Dendritic cell treated with granulocyte-macrophage colony-stimulating factor and Interleukin-4, amounts not matched to agents 40 ng/mL and 50 ng/mL, for 4 days (primary cell): ENCODE measurements at regions not wholly inside any gene's neighbourhood (a gene's known extent, or its start where the extent isn't known, plus 50 kb on each side); places are given as distances from the start of the nearest gene placed in this dataset.
"Not testable (repeated sequence)": the region's sequence is repeated elsewhere in the genome, so short reads cannot be mapped to it uniquely, and the experiment has no call there.

Experiments
- H3K27ac Mint-ChIP-seq: one replicate; pipeline ENCODE4 v1.8.0; 2022; ENCODE audit warnings: mild to moderate bottlenecking, mixed read lengths
- H3K27me3 Mint-ChIP-seq: one replicate; pipeline ENCODE4 v1.8.0; 2022; ENCODE audit warnings: mild to moderate bottlenecking, mixed read lengths
- H3K36me3 Mint-ChIP-seq: one replicate; pipeline ENCODE4 v1.8.0; 2022; ENCODE audit warnings: low read depth, mixed read lengths
- H3K4me1 Mint-ChIP-seq: one replicate; pipeline ENCODE4 v1.8.0; 2022; ENCODE audit warnings: low read depth, mixed read lengths
- H3K4me3 Mint-ChIP-seq: one replicate; pipeline ENCODE4 v1.8.0; 2022; ENCODE audit warnings: mild to moderate bottlenecking, moderate library complexity, mixed read lengths
- H3K9me3 Mint-ChIP-seq: one replicate; pipeline ENCODE4 v1.8.0; 2022; ENCODE audit warnings: mixed read lengths
- intact Hi-C: fragments of 100-400 bp; cut with micrococcal nuclease; formaldehyde crosslinking; loops from one replicate; pipeline ENCODE4 v1.15.0; 2022

GRCh38 chr12:104906695-104907094 lies 51.4 kb downstream of the SLC41A2 start:
- intact Hi-C loops, result no loop called here
- no peaks in the 10 kb centered on the region for H3K27me3 Mint-ChIP-seq

DNA sequence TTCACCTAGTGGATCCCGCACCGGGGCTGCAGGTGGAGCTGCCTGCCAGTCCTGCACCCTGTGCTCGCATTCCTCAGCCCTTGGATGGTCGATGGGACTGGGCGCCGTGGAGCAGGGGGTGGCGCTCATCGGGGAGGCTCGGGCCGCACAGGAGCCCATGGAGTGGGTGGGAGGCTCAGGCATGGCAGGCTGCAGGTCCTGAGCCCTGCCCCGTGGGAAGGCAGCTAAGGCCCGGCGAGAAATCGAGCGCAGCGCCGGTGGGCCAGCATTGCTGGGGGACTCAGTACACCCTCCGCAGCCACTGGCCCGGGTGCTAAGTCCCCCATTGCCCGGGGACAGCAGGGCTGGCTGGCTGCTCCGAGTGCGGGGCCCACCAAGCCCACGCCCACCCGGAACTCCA lies 52.6 kb downstream of the SLC41A2 start:
- H3K27me3 Mint-ChIP-seq, intact Hi-C loops, H3K9me3 Mint-ChIP-seq, H3K4me1 Mint-ChIP-seq, H3K27ac Mint-ChIP-seq, H3K4me3 Mint-ChIP-seq: not testable (repeated sequence)
- peaks cover 39% of the 10 kb centered on the region for H3K36me3 Mint-ChIP-seq

More at GRCh38 chr12:104906695-104907094, 51.4 kb downstream of the SLC41A2 start:
- H3K36me3 Mint-ChIP-seq, result peaks cover 39% of the 10 kb centered on the region
- H3K4me1 Mint-ChIP-seq, result no peaks in the 10 kb centered on the region
- no peak overlapping the region for H3K4me3 Mint-ChIP-seq
- H3K9me3 Mint-ChIP-seq, result no peaks in the 10 kb centered on the region
- no peak overlapping the region for H3K27ac Mint-ChIP-seq

DNA sequence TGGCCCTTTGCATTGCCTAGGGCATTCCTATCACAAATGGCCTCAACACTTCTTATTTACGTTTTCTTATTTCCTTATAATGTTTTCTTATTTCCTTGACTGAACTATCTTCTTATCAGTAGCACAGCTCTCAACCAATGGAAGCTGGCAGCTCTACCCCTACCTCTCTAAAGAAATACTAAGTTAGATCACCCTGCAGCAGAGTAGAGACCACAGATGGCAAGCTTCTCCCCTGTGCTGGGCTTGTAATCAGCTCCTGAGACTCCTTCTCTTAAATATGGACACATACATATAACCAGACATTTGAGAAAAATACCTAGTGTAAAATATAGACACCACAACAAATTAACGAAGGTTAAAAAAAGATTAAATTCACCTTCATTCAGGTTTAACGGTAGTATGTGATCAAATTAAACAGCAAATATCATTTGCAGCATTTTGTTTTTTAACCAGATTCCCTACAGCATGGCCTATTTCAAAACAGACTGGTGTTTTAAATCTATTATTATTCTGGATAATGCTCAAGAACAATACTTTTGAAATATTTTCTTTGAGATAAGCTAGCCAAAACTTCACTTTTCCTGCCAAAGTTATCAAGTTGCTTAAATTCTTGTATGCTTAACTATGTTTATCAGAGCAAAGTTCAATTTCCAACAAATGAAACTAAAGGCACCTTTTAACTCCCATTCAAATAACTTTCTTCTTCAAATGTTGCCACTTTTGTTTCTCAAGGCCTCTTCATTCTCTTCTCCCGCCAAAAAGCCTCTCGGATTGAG lies 54.3 kb downstream of the SLC41A2 start:
- Mint-ChIP-seq H3K4me1 (no peaks in the 10 kb centered on the region), H3K27me3 (no peaks in the 10 kb centered on the region), H3K4me3 (no peak overlapping the region), H3K27ac (no peak overlapping the region), H3K36me3 (peaks cover 46% of the 10 kb centered on the region), H3K9me3 (no peaks in the 10 kb centered on the region)
- intact Hi-C loops, result no loop called here

- Mint-ChIP-seq H3K9me3 (no peaks in the 10 kb centered on the region), H3K27me3 (no peaks in the 10 kb centered on the region), H3K4me3 (no peak overlapping the region), H3K4me1 (no peaks in the 10 kb centered on the region), H3K27ac (no peak overlapping the region), H3K36me3 (peaks cover 44% of the 10 kb centered on the region)
- intact Hi-C loops, result no loop called here
These were observed 56.0 kb downstream of the SLC41A2 start for GRCh38 chr12:104902125-104902524.

- H3K4me1 Mint-ChIP-seq, result peaks cover 7% of the 10 kb centered on the region
- no peaks in the 10 kb centered on the region for H3K27me3 Mint-ChIP-seq
- intact Hi-C loops, result loop anchor here (10.0 kb wide), 1 partner anchor 148 kb away; no protein-coding TSS in a partner anchor
- no peaks in the 10 kb centered on the region for H3K9me3 Mint-ChIP-seq
- H3K4me3 Mint-ChIP-seq, result no peak overlapping the region
- H3K27ac Mint-ChIP-seq, result no peak overlapping the region
- H3K36me3 Mint-ChIP-seq, result peaks cover 13% of the 10 kb centered on the region
These were observed 61.4 kb downstream of the SLC41A2 start for GRCh38 chr12:104896710-104897109.

- no peak overlapping the region for H3K27ac Mint-ChIP-seq
- H3K9me3 Mint-ChIP-seq, result no peaks in the 10 kb centered on the region
- peaks cover 9% of the 10 kb centered on the region for H3K4me1 Mint-ChIP-seq
- H3K27me3 Mint-ChIP-seq, result no peaks in the 10 kb centered on the region
- intact Hi-C loops, result loop anchor here (10.0 kb wide), 1 partner anchor 149 kb away; no protein-coding TSS in a partner anchor
- peaks cover 13% of the 10 kb centered on the region for H3K36me3 Mint-ChIP-seq
- H3K4me3 Mint-ChIP-seq, result no peak overlapping the region
These were observed 61.9 kb downstream of the SLC41A2 start for GRCh38 chr12:104896146-104896545.

DNA sequence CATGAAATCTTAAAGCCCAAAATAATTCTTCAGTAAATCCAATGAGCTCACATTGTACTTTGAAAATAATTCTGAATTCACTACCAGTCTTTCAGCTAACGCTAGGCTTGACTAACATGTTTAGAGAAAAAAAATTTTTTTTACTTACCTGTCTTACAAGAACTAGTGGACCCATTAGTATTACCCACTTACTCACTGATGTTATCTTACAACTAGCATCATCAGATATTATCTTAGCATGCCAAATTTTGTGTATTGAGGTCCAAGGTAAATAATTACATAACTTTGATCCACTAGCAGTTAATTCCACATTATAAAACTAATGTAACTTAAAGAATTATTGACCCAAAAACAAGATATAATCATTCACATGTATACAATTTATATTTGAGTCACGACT lies 62.7 kb downstream of the SLC41A2 start:
- intact Hi-C loops, result loop anchor here (10.0 kb wide), 1 partner anchor 149 kb away; no protein-coding TSS in a partner anchor
- H3K27me3 Mint-ChIP-seq, result no peaks in the 10 kb centered on the region
- no peak overlapping the region for H3K27ac Mint-ChIP-seq
- H3K4me1 Mint-ChIP-seq, result peaks cover 16% of the 10 kb centered on the region
- peaks cover 13% of the 10 kb centered on the region for H3K36me3 Mint-ChIP-seq
- H3K4me3 Mint-ChIP-seq, result no peak overlapping the region
- no peaks in the 10 kb centered on the region for H3K9me3 Mint-ChIP-seq

DNA sequence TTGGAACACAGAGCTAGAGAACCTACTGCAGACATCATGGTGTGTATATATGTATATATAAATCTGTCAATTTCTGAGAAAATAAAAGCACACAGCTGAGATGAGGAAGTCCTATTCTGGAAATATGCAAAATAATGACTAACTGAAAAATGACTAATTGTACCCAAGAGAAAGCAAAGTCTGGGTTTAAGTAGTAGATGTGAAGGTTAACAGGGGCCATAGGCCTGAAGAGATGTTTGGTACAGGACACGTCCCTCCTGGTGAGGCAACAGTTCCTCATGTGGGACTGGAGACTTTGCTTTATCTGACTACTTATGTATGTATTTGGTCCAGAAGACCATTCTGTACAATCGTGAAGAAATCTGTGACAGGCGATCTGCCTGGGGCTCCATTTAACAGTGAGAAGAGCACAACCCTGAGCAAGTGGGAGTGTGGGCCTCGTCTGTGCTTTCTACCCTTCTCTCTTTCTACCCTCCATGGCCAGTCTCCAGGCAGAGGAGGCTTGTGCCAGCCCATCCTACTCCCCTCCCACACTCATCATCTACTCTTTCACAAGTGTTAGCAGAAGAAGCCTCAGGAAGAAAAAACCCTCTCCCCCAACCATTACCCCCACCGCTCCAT lies 67.5 kb downstream of the SLC41A2 start:
- Mint-ChIP-seq H3K9me3 (no peaks in the 10 kb centered on the region), H3K4me3 (no peak overlapping the region), H3K36me3 (peaks cover 6% of the 10 kb centered on the region), H3K27me3 (no peaks in the 10 kb centered on the region), H3K27ac (no peak overlapping the region), H3K4me1 (peaks cover 26% of the 10 kb centered on the region)
- intact Hi-C loops, result loop anchor here (10.0 kb wide), 1 partner anchor 154 kb away; no protein-coding TSS in a partner anchor

DNA sequence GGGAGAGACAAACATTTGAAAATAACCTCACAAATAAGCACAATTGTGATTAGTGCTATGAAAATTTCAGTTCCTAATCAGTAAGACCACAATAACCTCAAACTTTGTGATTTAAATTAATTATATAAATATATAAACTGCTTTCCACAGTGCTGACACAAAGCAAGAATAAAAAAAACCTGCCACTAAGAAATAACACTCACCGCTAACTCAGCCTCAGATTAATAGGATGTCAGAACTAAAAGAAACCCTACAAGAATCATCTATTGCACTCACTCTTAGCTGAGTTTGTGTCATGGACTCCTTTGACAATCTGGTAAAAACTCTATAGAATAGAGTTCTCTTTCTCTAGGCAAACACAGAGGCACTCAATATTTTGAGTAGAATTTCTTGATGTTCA lies 68.4 kb downstream of the SLC41A2 start:
- Mint-ChIP-seq H3K36me3 (peaks cover 6% of the 10 kb centered on the region), H3K27me3 (no peaks in the 10 kb centered on the region), H3K4me3 (no peak overlapping the region), H3K27ac (no peak overlapping the region), H3K4me1 (peaks cover 26% of the 10 kb centered on the region), H3K9me3 (no peaks in the 10 kb centered on the region)
- intact Hi-C loops, result loop anchor here (10.0 kb wide), 1 partner anchor 155 kb away; no protein-coding TSS in a partner anchor

- no peaks in the 10 kb centered on the region for H3K9me3 Mint-ChIP-seq
- H3K27me3 Mint-ChIP-seq, result no peaks in the 10 kb centered on the region
- intact Hi-C loops, result no loop called here
- peaks cover 15% of the 10 kb centered on the region for H3K36me3 Mint-ChIP-seq
- H3K27ac Mint-ChIP-seq, result no peak overlapping the region
- H3K4me3 Mint-ChIP-seq, result no peak overlapping the region
- H3K4me1 Mint-ChIP-seq, result peaks cover 26% of the 10 kb centered on the region
These were observed 69.2 kb downstream of the SLC41A2 start for GRCh38 chr12:104888892-104889291.

DNA sequence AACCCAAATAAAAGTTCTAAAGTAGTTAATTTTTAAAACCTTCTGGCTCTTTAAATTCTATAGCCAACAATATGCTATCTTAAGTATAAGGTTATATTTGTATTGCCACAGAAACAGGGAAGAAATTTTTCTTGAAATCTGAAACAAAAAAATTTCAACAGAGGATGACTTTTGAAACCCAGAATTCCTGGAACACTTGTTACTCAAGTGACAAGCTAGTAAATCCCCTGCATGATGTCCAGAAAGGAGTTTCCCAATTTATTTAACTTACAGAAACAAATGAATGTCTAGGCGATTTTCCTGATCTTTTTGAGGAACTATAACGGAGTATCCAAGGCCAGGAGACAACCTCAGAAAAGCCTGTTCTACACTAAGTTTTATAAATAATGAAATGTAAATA lies 69.6 kb downstream of the SLC41A2 start:
- peaks cover 26% of the 10 kb centered on the region for H3K4me1 Mint-ChIP-seq
- no peak overlapping the region for H3K27ac Mint-ChIP-seq
- H3K27me3 Mint-ChIP-seq, result no peaks in the 10 kb centered on the region
- H3K36me3 Mint-ChIP-seq, result peaks cover 15% of the 10 kb centered on the region
- H3K4me3 Mint-ChIP-seq, result no peak overlapping the region
- intact Hi-C loops, result no loop called here
- no peaks in the 10 kb centered on the region for H3K9me3 Mint-ChIP-seq

DNA sequence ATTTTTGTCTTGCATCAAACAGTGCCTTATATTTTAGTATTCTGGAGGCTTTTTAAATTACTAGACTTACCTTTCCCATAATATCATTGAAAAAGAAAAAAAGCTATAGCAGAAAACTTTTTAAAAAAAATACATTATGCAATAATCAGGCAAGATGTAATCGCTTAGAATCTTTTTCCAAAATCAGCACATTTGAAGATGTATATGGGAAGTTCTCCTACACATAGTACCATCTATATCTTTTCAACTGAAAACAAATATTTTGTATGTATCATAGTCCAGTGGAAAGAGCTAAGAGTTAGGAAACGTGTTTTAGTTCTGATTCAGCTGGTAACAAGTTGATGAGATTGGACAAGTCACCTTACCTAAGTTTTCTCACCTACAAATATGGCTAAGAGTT lies 70.6 kb downstream of the SLC41A2 start:
- Mint-ChIP-seq H3K36me3 (peaks cover 22% of the 10 kb centered on the region), H3K4me1 (peaks cover 19% of the 10 kb centered on the region), H3K27me3 (no peaks in the 10 kb centered on the region), H3K4me3 (no peak overlapping the region), H3K9me3 (peaks cover 10% of the 10 kb centered on the region), H3K27ac (no peak overlapping the region)
- intact Hi-C loops, result no loop called here

DNA sequence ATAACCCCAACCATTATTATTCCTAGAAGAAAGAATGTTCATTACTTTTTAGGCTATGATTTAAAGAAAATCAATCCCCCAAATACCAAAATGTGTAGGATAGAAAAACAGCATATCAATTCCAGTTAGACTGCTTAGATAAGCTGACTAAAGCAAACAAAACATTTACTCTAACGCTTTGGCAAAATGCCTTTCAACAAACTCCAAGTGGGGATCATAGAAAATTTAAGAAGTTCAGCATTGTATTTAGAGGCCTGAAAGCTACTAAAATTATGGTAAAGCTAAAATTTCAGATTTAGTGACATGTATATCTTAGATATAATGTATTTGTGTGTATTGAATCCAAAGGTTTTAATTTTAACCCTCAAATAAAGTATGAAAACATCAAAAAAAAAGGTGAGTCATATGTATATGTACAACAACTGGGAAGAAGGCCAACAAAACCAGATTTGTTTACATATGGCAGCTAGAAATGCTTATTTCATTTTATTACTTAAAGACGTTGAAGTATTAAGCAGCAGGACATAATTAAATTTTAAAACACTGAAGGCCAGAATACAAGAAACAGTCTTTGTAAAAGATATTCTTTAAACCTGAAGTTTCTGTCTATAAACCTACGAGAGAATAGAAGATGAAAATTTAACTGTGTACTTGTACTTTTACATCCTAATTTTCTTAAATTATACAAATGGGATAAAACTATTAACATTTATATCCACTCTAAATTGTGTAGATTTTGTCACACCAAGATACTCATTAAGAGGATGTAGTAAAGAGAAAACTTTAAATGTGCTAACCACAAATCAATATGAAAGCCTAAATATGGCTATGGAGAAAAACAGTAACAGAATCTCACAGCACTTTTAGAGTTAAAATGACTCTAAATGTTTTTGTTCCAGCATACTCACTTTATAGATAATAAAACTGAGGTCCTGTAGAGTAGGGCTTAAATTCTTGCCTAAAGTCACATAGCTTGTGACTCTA lies 71.4 kb downstream of the SLC41A2 start:
- Mint-ChIP-seq H3K36me3 (peaks cover 22% of the 10 kb centered on the region), H3K9me3 (peaks cover 13% of the 10 kb centered on the region)

More for the DNA sequence above, 71.4 kb downstream of the SLC41A2 start:
- intact Hi-C loops, result no loop called here
- Mint-ChIP-seq H3K4me3 (no peak overlapping the region), H3K4me1 (peaks cover 19% of the 10 kb centered on the region), H3K27me3 (no peaks in the 10 kb centered on the region), H3K27ac (no peak overlapping the region)
